ENCODE measurements at regions not wholly inside any gene's neighbourhood (a gene's known extent, or its start where the extent isn't known, plus 50 kb on each side); places are given as distances from the start of the nearest gene placed in this dataset.

- DNase-seq (ENCODE audit: low spot score in 2 of 2): no peak
- no peaks in the 10 kb centered on the region for H3K27me3 ChIP-seq
Measured at GRCh38 chr22:49590381-49590780, 237.3 kb downstream of the BRD1 start.

GRCh38 chr22:49589811-49590210, 237.9 kb downstream of the BRD1 start:
- 63 to 79% methylated on average over 16 to 18 of the region's 18 CpGs for WGBS, 2 donors
- no peak overlapping the region for H3K27ac ChIP-seq
- DNase-seq (ENCODE audit: low spot score in 2 of 2): no peak
- no peaks in the 10 kb centered on the region for H3K4me1 ChIP-seq
- H3K4me3 ChIP-seq: no peak overlapping the region
- no peaks in the 10 kb centered on the region for H3K36me3 ChIP-seq
- H3K27me3 ChIP-seq: no peaks in the 10 kb centered on the region
- peaks cover 0 to 16% (median 0%) of the 10 kb centered on the region in 4 donors for H3K9me3 ChIP-seq
- TF ChIP-seq CTCF (IDR thresholded peaks at IDR 0.05) (no peak), EP300 (IDR thresholded peaks at IDR 0.05) (no peak), POLR2A (IDR thresholded peaks at IDR 0.05) (no peak)

More at GRCh38 chr22:49590381-49590780, 237.3 kb downstream of the BRD1 start:
- WGBS, 2 donors: 79 to 82% methylated on average over 17 of the region's 17 CpGs
- H3K36me3 ChIP-seq: no peaks in the 10 kb centered on the region
- H3K9me3 ChIP-seq: peaks cover 0 to 19% (median 0%) of the 10 kb centered on the region in 4 donors
- no peak overlapping the region for H3K27ac ChIP-seq
- no peak overlapping the region for H3K4me3 ChIP-seq
- TF ChIP-seq POLR2A (IDR thresholded peaks at IDR 0.05) (no peak), CTCF (IDR thresholded peaks at IDR 0.05) (no peak), EP300 (IDR thresholded peaks at IDR 0.05) (no peak)
- H3K4me1 ChIP-seq: no peaks in the 10 kb centered on the region

- Histone ChIP-seq H3K27ac (no peak overlapping the region), H3K4me1 (no peaks in the 10 kb centered on the region), H3K4me3 (no peak overlapping the region), H3K36me3 (no peaks in the 10 kb centered on the region), H3K27me3 (no peaks in the 10 kb centered on the region), H3K9me3 (peaks cover 0 to 11% (median 0%) of the 10 kb centered on the region in 4 donors)
- TF ChIP-seq CTCF (IDR thresholded peaks at IDR 0.05): no peak
- TF ChIP-seq EP300 (IDR thresholded peaks at IDR 0.05): no peak
- no peak for TF ChIP-seq POLR2A (IDR thresholded peaks at IDR 0.05)
- no peak for DNase-seq (ENCODE audit: low spot score in 2 of 2)
- WGBS, 2 donors: 93 to 94% methylated on average over 14 of the region's 14 CpGs
Measured at GRCh38 chr22:49589301-49589700, 238.4 kb downstream of the BRD1 start.

- no peak for TF ChIP-seq EP300 (IDR thresholded peaks at IDR 0.05)
- TF ChIP-seq CTCF (IDR thresholded peaks at IDR 0.05): no peak
- no peak for TF ChIP-seq POLR2A (IDR thresholded peaks at IDR 0.05)
- Histone ChIP-seq H3K4me1 (no peaks in the 10 kb centered on the region), H3K27ac (no peak overlapping the region), H3K36me3 (no peaks in the 10 kb centered on the region), H3K9me3 (peaks cover 0 to 5% (median 0%) of the 10 kb centered on the region in 4 donors), H3K4me3 (no peak overlapping the region), H3K27me3 (no peaks in the 10 kb centered on the region)
- 76% methylated on average over 12 of the region's 12 CpGs for WGBS, 2 donors
- DNase-seq (ENCODE audit: low spot score in 2 of 2): no peak
Measured at GRCh38 chr22:49588739-49589138, 238.9 kb downstream of the BRD1 start.

GRCh38 chr22:49587987-49588386, 239.7 kb downstream of the BRD1 start:
- Histone ChIP-seq H3K9me3 (no peaks in the 10 kb centered on the region), H3K36me3 (no peaks in the 10 kb centered on the region), H3K27ac (no peak overlapping the region), H3K27me3 (no peaks in the 10 kb centered on the region), H3K4me1 (no peaks in the 10 kb centered on the region), H3K4me3 (no peak overlapping the region)
- WGBS, 2 donors: 72 to 73% methylated on average over 13 of the region's 13 CpGs
- DNase-seq (ENCODE audit: low spot score in 2 of 2): no peak
- no peak for TF ChIP-seq POLR2A (IDR thresholded peaks at IDR 0.05)
- TF ChIP-seq CTCF (IDR thresholded peaks at IDR 0.05): no peak
- no peak for TF ChIP-seq EP300 (IDR thresholded peaks at IDR 0.05)

Data from tibial nerve (tissue), 4 donors.